K562 (cell line): ENCODE measurements at regions not wholly inside any gene's neighbourhood (a gene's known extent, or its start where the extent isn't known, plus 50 kb on each side); places are given as distances from the start of the nearest gene placed in this dataset.

Source experiments
- CREB1 ChIP-seq, 2 experiments: sonication (generic) in 1 of 2; formaldehyde crosslinking in 1 of 2; IDR thresholded peaks; 2 replicates each; pipeline versions ENCODE4 v1.6.1 to v1.8.0; 2012 to 2022; ENCODE audit warnings: inconsistent platforms in 1 of 2, mild to moderate bottlenecking in 1 of 2, missing genetic modification reagents in 1 of 2, moderate library complexity in 1 of 2
- CTCF ChIP-seq, 3 experiments: IDR thresholded peaks in 2 of 3; conservative IDR thresholded peaks in 1 of 3; 2 replicates each; pipeline ENCODE4 v1.5.1; 2011 to 2012; ENCODE audit warnings: low read length in 3 of 3, mild to moderate bottlenecking in 3 of 3, control low read depth in 2 of 3, improper control_type of control experiment in 1 of 3, inconsistent platforms in 1 of 3, low read depth in 1 of 3, mixed read lengths in 1 of 3, moderate library complexity in 1 of 3; ENCODE audit not compliant: insufficient read depth in 2 of 3
- EWSR1 ChIP-seq: fragments of 450-650 bp; IDR thresholded peaks from 2 replicates; pipeline ENCODE4 v1.6.1; 2018; ENCODE audit warnings: borderline replicate concordance, mild to moderate bottlenecking, low read depth, moderate library complexity; ENCODE audit not compliant: partially characterized antibody
- EZH2 ChIP-seq: IDR thresholded peaks from 2 replicates; pipeline ENCODE4 v1.6.1; 2012; ENCODE audit warnings: low read depth, mild to moderate bottlenecking, inconsistent platforms, low read length, borderline replicate concordance
- GATAD2A ChIP-seq: fragments of 450-650 bp; IDR thresholded peaks from 2 replicates; pipeline ENCODE4 v1.6.1; 2017
- HDAC8 ChIP-seq: fragments of 450-650 bp; IDR thresholded peaks from 2 replicates; pipeline ENCODE4 v1.6.1; 2016; ENCODE audit warnings: mild to moderate bottlenecking, missing genetic modification characterization, moderate library complexity, missing compliant biosample characterization
- HMGXB4 ChIP-seq: sonication (generic); formaldehyde crosslinking; IDR thresholded peaks from 2 replicates; pipeline ENCODE4 v1.8.1; 2023; ENCODE audit warnings: mild to moderate bottlenecking, missing genetic modification reagents
- MAFG ChIP-seq: fragments of 450-650 bp; conservative IDR thresholded peaks from 2 replicates; pipeline ENCODE4 v1.6.1; 2016; ENCODE audit warnings: missing genetic modification characterization, missing compliant biosample characterization
- NFYB ChIP-seq: IDR thresholded peaks from 2 replicates; pipeline ENCODE4 v1.6.1; 2011; ENCODE audit warnings: mild to moderate bottlenecking, moderate library complexity; ENCODE audit not compliant: insufficient read length; ENCODE audit errors: extremely low read depth
- POLR2A ChIP-seq: fragments of 450-650 bp; conservative IDR thresholded peaks from 2 replicates; pipeline ENCODE4 v1.6.1; 2016
- SIN3A ChIP-seq, 2 experiments: fragments of 150-350 bp in 1 of 2; IDR thresholded peaks; 2 replicates each; pipeline ENCODE4 v1.6.1; 2011 to 2016; ENCODE audit warnings: borderline replicate concordance in 2 of 2, low read depth in 2 of 2, low read length in 2 of 2, mild to moderate bottlenecking in 2 of 2, moderate library complexity in 2 of 2; ENCODE audit not compliant: control insufficient read depth in 1 of 2
- TRIM24 ChIP-seq, 2 experiments: fragments of 450-650 bp; IDR thresholded peaks; 2 replicates each; pipeline ENCODE4 v1.6.1; 2016
- USF2 ChIP-seq: sonication (generic); formaldehyde crosslinking; IDR thresholded peaks from 2 replicates; pipeline ENCODE4 v1.5.0; 2020; ENCODE audit warnings: missing genetic modification reagents
- ZNF263 ChIP-seq: sonication (generic); formaldehyde crosslinking; IDR thresholded peaks from 2 replicates; pipeline ENCODE4 v1.8.0; 2022; ENCODE audit warnings: mild to moderate bottlenecking, missing genetic modification reagents, borderline replicate concordance

GRCh38 chr3:173273838-173274237, 123.7 kb upstream of the NLGN1 start:
- TF ChIP-seq SIN3A (IDR thresholded peaks at IDR 0.05; ENCODE audit: borderline replicate concordance in 2 of 2, control insufficient read depth in 1 of 2, low read depth in 2 of 2, low read length in 2 of 2) (no peak), CTCF (IDR thresholded peaks at IDR 0.05 in 2 of 3, conservative IDR thresholded peaks at IDR 0.05 in 1 of 3; ENCODE audit: insufficient read depth in 2 of 3, low read depth in 1 of 3, low read length in 3 of 3) (no peak), ZNF263 (no peak), EWSR1 (no peak), TRIM24 (IDR thresholded peaks at IDR 0.05) (no peak), USF2 (CRISPR knock-in tag) (no peak), CREB1 (IDR thresholded peaks at IDR 0.05) (no peak), CREB1 (CRISPR knock-in tag; IDR thresholded peaks at IDR 0.05) (no peak), NFYB (no peak), MAFG (tag) (no peak), EZH2 (no peak), POLR2A (no peak), HDAC8 (no peak), GATAD2A (no peak), HMGXB4 (CRISPR knock-in tag) (no peak)
